ENCODE measurements at regions not wholly inside any gene's neighbourhood (a gene's known extent, or its start where the extent isn't known, plus 50 kb on each side); places are given as distances from the start of the nearest gene placed in this dataset.
A peak's percentile ranks its signal among the peaks of the same experiment; 100 is the strongest.

DNA sequence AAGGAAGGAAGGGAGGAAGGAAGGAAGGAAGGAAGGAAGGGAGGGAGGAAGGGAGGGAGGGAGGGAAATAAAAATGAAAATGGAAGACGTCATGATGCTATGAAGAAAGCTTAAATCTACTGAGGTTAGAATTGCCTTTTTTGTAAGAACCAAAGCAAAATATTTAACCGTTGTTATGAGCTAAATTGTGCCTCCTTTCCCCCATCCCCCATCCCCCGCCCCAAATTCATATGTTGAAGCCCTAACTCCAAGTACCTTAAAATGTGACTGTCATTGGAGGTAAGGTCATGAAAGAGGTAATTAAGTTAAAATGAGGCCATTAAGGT is 80.1 kb upstream of the CXADR start:
- no peak overlapping the region for H3K27ac ChIP-seq (ENCODE audit: low read depth in 1 of 2, low read length in 1 of 2)
- ATAC-seq (ENCODE audit: insufficient read depth, low FRiP score) (no peak), DNase-seq (no peak)
- H3K27me3 ChIP-seq (ENCODE audit: control insufficient read depth in 3 of 3, insufficient read depth in 3 of 3, low read length in 2 of 3): no peaks in the 10 kb centered on the region
- WGBS, 2 donors: 91 to 94% methylated on average over 3 of the region's 3 CpGs
- H3K4me3 ChIP-seq: no peak overlapping the region
- H3K9me3 ChIP-seq (ENCODE audit: control insufficient read depth in 4 of 4, insufficient read depth in 3 of 4, low read length in 3 of 4): no peaks in the 10 kb centered on the region
- no peaks in the 10 kb centered on the region for H3K36me3 ChIP-seq (ENCODE audit: control insufficient read depth in 4 of 4, insufficient read depth in 4 of 4, low read length in 4 of 4)
- H3K4me1 ChIP-seq (ENCODE audit: control insufficient read depth in 5 of 5, insufficient read depth in 5 of 5, low read length in 5 of 5): peaks cover 0 to 14% (median 8%) of the 10 kb centered on the region in 5 donors
- TF ChIP-seq, protein P1, sequence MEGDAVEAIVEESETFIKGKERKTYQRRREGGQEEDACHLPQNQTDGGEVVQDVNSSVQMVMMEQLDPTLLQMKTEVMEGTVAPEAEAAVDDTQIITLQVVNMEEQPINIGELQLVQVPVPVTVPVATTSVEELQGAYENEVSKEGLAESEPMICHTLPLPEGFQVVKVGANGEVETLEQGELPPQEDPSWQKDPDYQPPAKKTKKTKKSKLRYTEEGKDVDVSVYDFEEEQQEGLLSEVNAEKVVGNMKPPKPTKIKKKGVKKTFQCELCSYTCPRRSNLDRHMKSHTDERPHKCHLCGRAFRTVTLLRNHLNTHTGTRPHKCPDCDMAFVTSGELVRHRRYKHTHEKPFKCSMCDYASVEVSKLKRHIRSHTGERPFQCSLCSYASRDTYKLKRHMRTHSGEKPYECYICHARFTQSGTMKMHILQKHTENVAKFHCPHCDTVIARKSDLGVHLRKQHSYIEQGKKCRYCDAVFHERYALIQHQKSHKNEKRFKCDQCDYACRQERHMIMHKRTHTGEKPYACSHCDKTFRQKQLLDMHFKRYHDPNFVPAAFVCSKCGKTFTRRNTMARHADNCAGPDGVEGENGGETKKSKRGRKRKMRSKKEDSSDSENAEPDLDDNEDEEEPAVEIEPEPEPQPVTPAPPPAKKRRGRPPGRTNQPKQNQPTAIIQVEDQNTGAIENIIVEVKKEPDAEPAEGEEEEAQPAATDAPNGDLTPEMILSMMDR (IDR thresholded peaks at IDR 0.05; ENCODE audit: control extremely low read depth, extremely low read depth): no peak
- H3K9ac ChIP-seq (ENCODE audit: insufficient read depth in 1 of 2, low read length in 2 of 2): no peak overlapping the region

DNA sequence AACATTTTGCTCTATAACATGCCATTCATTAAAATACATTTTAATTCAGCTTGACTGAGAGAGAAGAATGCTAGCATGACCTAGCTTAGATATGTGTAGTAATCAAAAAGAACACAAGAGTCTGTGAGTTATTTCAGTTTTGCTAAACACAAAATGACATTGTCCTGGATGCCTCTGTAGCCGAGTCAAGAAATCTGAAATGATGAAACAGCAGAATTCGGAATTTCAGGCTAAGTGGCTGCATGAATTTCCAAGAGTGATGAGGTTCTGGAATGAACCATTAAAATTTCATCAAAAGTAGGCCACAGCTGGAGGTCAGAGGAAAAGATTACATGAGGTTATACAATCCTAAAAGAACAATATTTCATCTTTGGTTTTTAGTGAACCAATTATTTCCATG is 79.1 kb upstream of the CXADR start:
- H3K27ac ChIP-seq (ENCODE audit: low read depth in 1 of 2, low read length in 1 of 2): no peak overlapping the region
- no peaks in the 10 kb centered on the region for H3K36me3 ChIP-seq (ENCODE audit: control insufficient read depth in 4 of 4, insufficient read depth in 4 of 4, low read length in 4 of 4)
- H3K27me3 ChIP-seq (ENCODE audit: control insufficient read depth in 3 of 3, insufficient read depth in 3 of 3, low read length in 2 of 3): no peaks in the 10 kb centered on the region
- H3K9me3 ChIP-seq (ENCODE audit: control insufficient read depth in 4 of 4, insufficient read depth in 3 of 4, low read length in 3 of 4): no peaks in the 10 kb centered on the region
- H3K4me1 ChIP-seq (ENCODE audit: control insufficient read depth in 5 of 5, insufficient read depth in 5 of 5, low read length in 5 of 5): peaks cover 0 to 14% (median 8%) of the 10 kb centered on the region in 5 donors
- no peak for ATAC-seq (ENCODE audit: insufficient read depth, low FRiP score)
- TF ChIP-seq, protein P1 (IDR thresholded peaks at IDR 0.05; ENCODE audit: control extremely low read depth, extremely low read depth): no peak
- H3K4me3 ChIP-seq: no peak overlapping the region
- 64 to 71% methylated on average over 2 of the region's 2 CpGs for WGBS, 2 donors
- H3K9ac ChIP-seq (ENCODE audit: insufficient read depth in 1 of 2, low read length in 2 of 2): no peak overlapping the region
- peak in 2 of 3 donors; percentile 59 to 67 for DNase-seq

DNA sequence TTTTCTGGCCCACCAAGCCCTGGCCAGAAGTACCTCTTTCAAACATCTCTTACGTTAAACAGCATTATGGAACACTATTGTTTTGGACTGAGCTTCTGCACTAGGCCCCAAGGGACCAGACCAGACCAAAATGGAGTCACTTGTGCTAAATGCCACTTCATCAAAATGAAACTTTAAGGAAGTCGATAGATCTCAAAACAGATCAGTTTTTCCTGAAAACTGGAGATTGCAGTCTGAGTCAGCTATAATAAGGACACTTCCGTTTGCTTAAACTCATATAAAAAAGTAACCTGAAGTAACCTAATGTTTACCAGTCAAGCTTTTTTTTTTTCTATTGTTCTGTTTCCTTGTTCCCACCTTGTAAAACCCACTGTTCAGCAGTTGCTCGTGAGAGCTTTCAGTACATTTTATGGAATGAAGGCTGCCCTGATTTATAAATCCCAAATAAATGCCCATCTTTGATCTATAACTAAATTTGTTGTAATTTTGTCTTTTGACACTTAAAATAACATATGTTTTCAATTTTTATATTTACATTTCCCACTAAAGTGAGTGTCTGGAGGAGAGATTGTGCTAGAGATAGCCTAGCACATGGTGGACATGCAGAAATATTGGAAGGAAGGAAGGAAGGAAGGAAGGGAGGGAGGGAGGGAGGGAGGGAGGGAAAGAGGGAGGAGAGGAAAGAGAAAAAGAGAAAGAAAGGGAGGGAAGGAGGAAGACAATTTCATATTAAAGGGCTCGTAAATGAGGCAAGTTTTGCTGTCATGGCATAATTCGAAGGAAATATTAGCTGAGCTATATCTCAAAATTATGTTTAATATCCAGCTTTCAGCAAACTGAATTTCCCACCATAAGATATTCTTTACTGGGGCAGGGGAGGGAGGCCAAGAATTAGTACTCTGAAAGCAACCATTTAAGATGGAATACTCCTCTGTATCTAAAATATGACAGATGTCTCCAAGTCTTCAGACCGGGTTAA is 77.0 kb upstream of the CXADR start:
- Histone ChIP-seq H3K27ac (ENCODE audit: low read depth in 1 of 2, low read length in 1 of 2) (no peak overlapping the region), H3K27me3 (ENCODE audit: control insufficient read depth in 3 of 3, insufficient read depth in 3 of 3, low read length in 2 of 3) (no peaks in the 10 kb centered on the region), H3K4me3 (no peak overlapping the region), H3K4me1 (ENCODE audit: control insufficient read depth in 5 of 5, insufficient read depth in 5 of 5, low read length in 5 of 5) (peaks cover 0 to 16% (median 8%) of the 10 kb centered on the region in 5 donors), H3K9ac (ENCODE audit: insufficient read depth in 1 of 2, low read length in 2 of 2) (peak overlapping the region in 1 of 2 donors; percentile 40), H3K9me3 (ENCODE audit: control insufficient read depth in 4 of 4, insufficient read depth in 3 of 4, low read length in 3 of 4) (no peaks in the 10 kb centered on the region), H3K36me3 (ENCODE audit: control insufficient read depth in 4 of 4, insufficient read depth in 4 of 4, low read length in 4 of 4) (no peaks in the 10 kb centered on the region)
- TF ChIP-seq, protein P1 (IDR thresholded peaks at IDR 0.05; ENCODE audit: control extremely low read depth, extremely low read depth): no peak
- WGBS, 2 donors: 74 to 78% methylated on average over 7 of the region's 7 CpGs
- DNase-seq (no peak), ATAC-seq (ENCODE audit: insufficient read depth, low FRiP score) (no peak)

Data from lung (tissue), 11 donors.